ENCODE measurements at regions not wholly inside any gene's neighbourhood (a gene's known extent, or its start where the extent isn't known, plus 50 kb on each side); places are given as distances from the start of the nearest gene placed in this dataset.
A peak's percentile ranks its signal among the peaks of the same experiment; 100 is the strongest.

GRCh38 chr9:95643619-95644018 is 126.8 kb upstream of the PTCH1 start:
- POLR2A ChIA-PET = no interaction called here
- 3% methylated on average over 4 of the region's 4 CpGs for WGBS (ENCODE audit: insufficient coverage, low coverage, missing lambda C conversion rate)
- no TSS peak for BruUV-seq (replicated peaks)

DNA sequence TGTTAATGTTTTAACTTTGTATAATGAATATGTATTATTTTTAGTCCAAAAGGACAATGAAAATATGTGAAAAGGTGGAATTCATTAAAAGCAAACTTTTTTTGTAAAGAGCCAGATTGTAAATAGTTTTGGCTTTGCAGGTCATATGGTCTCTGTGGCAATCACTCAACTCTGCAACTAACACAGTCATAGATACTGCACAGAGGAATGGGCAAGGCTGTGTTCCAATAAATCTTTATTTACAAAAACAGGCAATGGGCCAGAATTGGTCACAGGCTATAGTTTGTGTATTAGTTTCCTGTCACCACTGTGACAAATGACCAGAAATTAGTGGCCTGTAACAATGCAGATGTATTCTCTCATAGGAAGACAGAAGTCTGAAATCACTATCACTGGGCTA is 125.4 kb upstream of the PTCH1 start:
- BruUV-seq (replicated peaks) = no TSS peak
- Histone ChIP-seq H3K36me3 (ENCODE audit: control insufficient read depth, insufficient read depth, low read length) (no peaks in the 10 kb centered on the region), H3K4me1 (replicated peaks in 1 of 2; ENCODE audit: control insufficient read depth in 2 of 2, insufficient read depth in 2 of 2, low read length in 2 of 2) (no peaks in the 10 kb centered on the region), H3K9me3 (replicated peaks; ENCODE audit: control insufficient read depth, insufficient read depth, low read depth, low read length) (no peaks in the 10 kb centered on the region; the same call in 1 of the 2 replicates), H2AFZ (ENCODE audit: low read depth, low read length) (no peak overlapping the region), H3K9ac (ENCODE audit: insufficient read depth in 1 of 2, low read depth in 2 of 2, low read length in 2 of 2) (no peak overlapping the region), H3K27ac (ENCODE audit: extremely low read depth, low read depth, low read length) (no peak overlapping the region), H3K27me3 (ENCODE audit: control insufficient read depth in 2 of 2, insufficient read depth in 2 of 2, low read length in 2 of 2) (peaks cover 10 to 16% of the 10 kb centered on the region in 2 experiments; a peak in 4 of 5 replicates), H3K4me2 (ENCODE audit: insufficient read depth, low read length) (no peak overlapping the region), H3K4me3 (no peak overlapping the region), H3K79me2 (ENCODE audit: control insufficient read depth, insufficient read depth, low read length) (no peaks in the 10 kb centered on the region), H3K9me1 (ENCODE audit: control insufficient read depth, insufficient read depth, low read length) (no peaks in the 10 kb centered on the region), H4K20me1 (replicated peaks; ENCODE audit: control insufficient read depth, insufficient read depth, low read length) (no peaks in the 10 kb centered on the region)
- ChIA-PET POLR2A (no interaction called here), CTCF (ENCODE audit: low intra/inter-chr PET ratio) (no interaction called here)
- ATAC-seq (no peak), DNase-seq (ENCODE audit: extremely low read depth in 1 of 4, low spot score in 3 of 4) (no peak), FAIRE-seq (no peak)
- in situ Hi-C loops (cut with MboI) (no loop called here), intact Hi-C loops (cut with micrococcal nuclease) (no loop called here)
- TF ChIP-seq, protein P1, sequence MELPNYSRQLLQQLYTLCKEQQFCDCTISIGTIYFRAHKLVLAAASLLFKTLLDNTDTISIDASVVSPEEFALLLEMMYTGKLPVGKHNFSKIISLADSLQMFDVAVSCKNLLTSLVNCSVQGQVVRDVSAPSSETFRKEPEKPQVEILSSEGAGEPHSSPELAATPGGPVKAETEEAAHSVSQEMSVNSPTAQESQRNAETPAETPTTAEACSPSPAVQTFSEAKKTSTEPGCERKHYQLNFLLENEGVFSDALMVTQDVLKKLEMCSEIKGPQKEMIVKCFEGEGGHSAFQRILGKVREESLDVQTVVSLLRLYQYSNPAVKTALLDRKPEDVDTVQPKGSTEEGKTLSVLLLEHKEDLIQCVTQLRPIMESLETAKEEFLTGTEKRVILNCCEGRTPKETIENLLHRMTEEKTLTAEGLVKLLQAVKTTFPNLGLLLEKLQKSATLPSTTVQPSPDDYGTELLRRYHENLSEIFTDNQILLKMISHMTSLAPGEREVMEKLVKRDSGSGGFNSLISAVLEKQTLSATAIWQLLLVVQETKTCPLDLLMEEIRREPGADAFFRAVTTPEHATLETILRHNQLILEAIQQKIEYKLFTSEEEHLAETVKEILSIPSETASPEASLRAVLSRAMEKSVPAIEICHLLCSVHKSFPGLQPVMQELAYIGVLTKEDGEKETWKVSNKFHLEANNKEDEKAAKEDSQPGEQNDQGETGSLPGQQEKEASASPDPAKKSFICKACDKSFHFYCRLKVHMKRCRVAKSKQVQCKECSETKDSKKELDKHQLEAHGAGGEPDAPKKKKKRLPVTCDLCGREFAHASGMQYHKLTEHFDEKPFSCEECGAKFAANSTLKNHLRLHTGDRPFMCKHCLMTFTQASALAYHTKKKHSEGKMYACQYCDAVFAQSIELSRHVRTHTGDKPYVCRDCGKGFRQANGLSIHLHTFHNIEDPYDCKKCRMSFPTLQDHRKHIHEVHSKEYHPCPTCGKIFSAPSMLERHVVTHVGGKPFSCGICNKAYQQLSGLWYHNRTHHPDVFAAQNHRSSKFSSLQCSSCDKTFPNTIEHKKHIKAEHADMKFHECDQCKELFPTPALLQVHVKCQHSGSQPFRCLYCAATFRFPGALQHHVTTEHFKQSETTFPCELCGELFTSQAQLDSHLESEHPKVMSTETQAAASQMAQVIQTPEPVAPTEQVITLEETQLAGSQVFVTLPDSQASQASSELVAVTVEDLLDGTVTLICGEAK (IDR thresholded peaks at IDR 0.05) = peak; percentile 84
- TF ChIP-seq, protein P1 (CRISPR knock-in tag; IDR thresholded peaks at IDR 0.05) = no peak
- TF ChIP-seq, protein P2, sequence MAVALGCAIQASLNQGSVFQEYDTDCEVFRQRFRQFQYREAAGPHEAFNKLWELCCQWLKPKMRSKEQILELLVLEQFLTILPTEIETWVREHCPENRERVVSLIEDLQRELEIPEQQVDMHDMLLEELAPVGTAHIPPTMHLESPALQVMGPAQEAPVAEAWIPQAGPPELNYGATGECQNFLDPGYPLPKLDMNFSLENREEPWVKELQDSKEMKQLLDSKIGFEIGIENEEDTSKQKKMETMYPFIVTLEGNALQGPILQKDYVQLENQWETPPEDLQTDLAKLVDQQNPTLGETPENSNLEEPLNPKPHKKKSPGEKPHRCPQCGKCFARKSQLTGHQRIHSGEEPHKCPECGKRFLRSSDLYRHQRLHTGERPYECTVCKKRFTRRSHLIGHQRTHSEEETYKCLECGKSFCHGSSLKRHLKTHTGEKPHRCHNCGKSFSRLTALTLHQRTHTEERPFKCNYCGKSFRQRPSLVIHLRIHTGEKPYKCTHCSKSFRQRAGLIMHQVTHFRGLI (CRISPR knock-in tag; IDR thresholded peaks at IDR 0.05) = no peak
- TF ChIP-seq EGR1 (conservative IDR thresholded peaks at IDR 0.05) = no peak
- TF ChIP-seq SAP30 (IDR thresholded peaks at IDR 0.05; ENCODE audit: borderline replicate concordance, insufficient read depth, low read depth, low read length, poor library complexity, severe bottlenecking) = no peak

More at GRCh38 chr9:95643619-95644018, 126.8 kb upstream of the PTCH1 start:
- DNase-seq (ENCODE audit: extremely low read depth in 1 of 4, low spot score in 3 of 4) (no peak), ATAC-seq (no peak), FAIRE-seq (no peak)
- intact Hi-C loops (cut with micrococcal nuclease) = no loop called here
- Histone ChIP-seq H3K27ac (ENCODE audit: extremely low read depth, low read depth, low read length) (no peak overlapping the region), H3K4me1 (replicated peaks in 1 of 2; ENCODE audit: control insufficient read depth in 2 of 2, insufficient read depth in 2 of 2, low read length in 2 of 2) (no peaks in the 10 kb centered on the region), H4K20me1 (replicated peaks; ENCODE audit: control insufficient read depth, insufficient read depth, low read length) (no peaks in the 10 kb centered on the region), H3K27me3 (ENCODE audit: control insufficient read depth in 2 of 2, insufficient read depth in 2 of 2, low read length in 2 of 2) (peaks cover 10 to 22% of the 10 kb centered on the region in 2 experiments; a peak in 4 of 5 replicates), H3K36me3 (ENCODE audit: control insufficient read depth, insufficient read depth, low read length) (no peaks in the 10 kb centered on the region), H3K79me2 (ENCODE audit: control insufficient read depth, insufficient read depth, low read length) (no peaks in the 10 kb centered on the region), H3K9me1 (ENCODE audit: control insufficient read depth, insufficient read depth, low read length) (no peaks in the 10 kb centered on the region), H3K4me3 (no peak overlapping the region), H3K4me2 (ENCODE audit: insufficient read depth, low read length) (no peak overlapping the region), H3K9me3 (replicated peaks; ENCODE audit: control insufficient read depth, insufficient read depth, low read depth, low read length) (no peaks in the 10 kb centered on the region; the same call in 1 of the 2 replicates), H2AFZ (ENCODE audit: low read depth, low read length) (no peak overlapping the region), H3K9ac (ENCODE audit: insufficient read depth in 1 of 2, low read depth in 2 of 2, low read length in 2 of 2) (no peak overlapping the region)
- in situ Hi-C loops (cut with MboI) = no loop called here
- TF ChIP-seq BRF1 (IDR thresholded peaks at IDR 0.05; ENCODE audit: borderline replicate concordance, extremely low read depth, insufficient read length) = no peak
- CTCF ChIA-PET (ENCODE audit: low intra/inter-chr PET ratio) = no interaction called here

All from K562 (cell line).